GM13976 (cell line): ENCODE measurements at regions not wholly inside any gene's neighbourhood (a gene's known extent, or its start where the extent isn't known, plus 50 kb on each side); places are given as distances from the start of the nearest gene placed in this dataset.

ENCODE experiments used
- DNase-seq: peaks from one replicate; pipeline ENCODE4 v3.0.0; 2012; ENCODE audit warnings: low spot score
- in situ Hi-C: fragments of 300-500 bp; cut with MboI; formaldehyde crosslinking; loops from one replicate; pipeline ENCODE4 v1.12.0; 2022; ENCODE audit warnings: low sequenced_read_pairs, mixed read lengths, inconsistent platforms; ENCODE audit not compliant: unreplicated experiment
- TF ChIP-seq, protein P1 (sequence below): IDR thresholded peaks from 2 replicates; pipeline ENCODE4 v1.5.1; 2012; ENCODE audit warnings: borderline replicate concordance, mild to moderate bottlenecking; ENCODE audit not compliant: insufficient read depth; ENCODE audit errors: extremely low read depth, missing control alignments, control extremely low read depth

- in situ Hi-C loops = no loop called here
- TF ChIP-seq, protein P1, sequence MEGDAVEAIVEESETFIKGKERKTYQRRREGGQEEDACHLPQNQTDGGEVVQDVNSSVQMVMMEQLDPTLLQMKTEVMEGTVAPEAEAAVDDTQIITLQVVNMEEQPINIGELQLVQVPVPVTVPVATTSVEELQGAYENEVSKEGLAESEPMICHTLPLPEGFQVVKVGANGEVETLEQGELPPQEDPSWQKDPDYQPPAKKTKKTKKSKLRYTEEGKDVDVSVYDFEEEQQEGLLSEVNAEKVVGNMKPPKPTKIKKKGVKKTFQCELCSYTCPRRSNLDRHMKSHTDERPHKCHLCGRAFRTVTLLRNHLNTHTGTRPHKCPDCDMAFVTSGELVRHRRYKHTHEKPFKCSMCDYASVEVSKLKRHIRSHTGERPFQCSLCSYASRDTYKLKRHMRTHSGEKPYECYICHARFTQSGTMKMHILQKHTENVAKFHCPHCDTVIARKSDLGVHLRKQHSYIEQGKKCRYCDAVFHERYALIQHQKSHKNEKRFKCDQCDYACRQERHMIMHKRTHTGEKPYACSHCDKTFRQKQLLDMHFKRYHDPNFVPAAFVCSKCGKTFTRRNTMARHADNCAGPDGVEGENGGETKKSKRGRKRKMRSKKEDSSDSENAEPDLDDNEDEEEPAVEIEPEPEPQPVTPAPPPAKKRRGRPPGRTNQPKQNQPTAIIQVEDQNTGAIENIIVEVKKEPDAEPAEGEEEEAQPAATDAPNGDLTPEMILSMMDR = no peak
- DNase-seq = no peak
Measured at GRCh38 chr10:106506526-106507283, 657.8 kb downstream of the SORCS1 start.

- no peak for DNase-seq
- TF ChIP-seq, protein P1 = no peak
- in situ Hi-C loops = no loop called here
Measured at GRCh38 chr10:106504536-106504935, 660.0 kb downstream of the SORCS1 start.

DNA sequence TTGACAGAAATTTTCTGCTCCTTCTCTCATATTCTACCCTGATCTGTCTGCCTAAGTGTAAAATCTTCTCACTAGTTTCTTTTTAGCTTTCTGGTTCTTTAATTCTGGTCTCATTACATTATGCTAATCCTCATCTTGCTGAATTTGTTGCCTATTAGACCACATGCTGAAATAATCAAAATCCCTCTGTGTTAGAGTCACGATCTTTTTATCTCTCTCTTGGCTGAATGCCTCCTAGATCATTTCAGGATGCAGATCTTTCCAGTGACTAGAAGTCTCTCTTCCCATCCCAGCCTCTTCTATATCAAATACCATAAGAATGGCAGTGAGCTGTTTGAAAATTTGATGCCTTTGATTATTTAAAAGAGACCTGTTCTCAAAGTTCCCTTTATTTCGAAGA is 661.9 kb downstream of the SORCS1 start:
- no peak for DNase-seq
- in situ Hi-C loops = no loop called here
- TF ChIP-seq, protein P1 = no peak

GRCh38 chr10:106500925-106501525 is 663.5 kb downstream of the SORCS1 start:
- in situ Hi-C loops = no loop called here
- TF ChIP-seq, protein P1 = no peak
- DNase-seq = no peak

DNA sequence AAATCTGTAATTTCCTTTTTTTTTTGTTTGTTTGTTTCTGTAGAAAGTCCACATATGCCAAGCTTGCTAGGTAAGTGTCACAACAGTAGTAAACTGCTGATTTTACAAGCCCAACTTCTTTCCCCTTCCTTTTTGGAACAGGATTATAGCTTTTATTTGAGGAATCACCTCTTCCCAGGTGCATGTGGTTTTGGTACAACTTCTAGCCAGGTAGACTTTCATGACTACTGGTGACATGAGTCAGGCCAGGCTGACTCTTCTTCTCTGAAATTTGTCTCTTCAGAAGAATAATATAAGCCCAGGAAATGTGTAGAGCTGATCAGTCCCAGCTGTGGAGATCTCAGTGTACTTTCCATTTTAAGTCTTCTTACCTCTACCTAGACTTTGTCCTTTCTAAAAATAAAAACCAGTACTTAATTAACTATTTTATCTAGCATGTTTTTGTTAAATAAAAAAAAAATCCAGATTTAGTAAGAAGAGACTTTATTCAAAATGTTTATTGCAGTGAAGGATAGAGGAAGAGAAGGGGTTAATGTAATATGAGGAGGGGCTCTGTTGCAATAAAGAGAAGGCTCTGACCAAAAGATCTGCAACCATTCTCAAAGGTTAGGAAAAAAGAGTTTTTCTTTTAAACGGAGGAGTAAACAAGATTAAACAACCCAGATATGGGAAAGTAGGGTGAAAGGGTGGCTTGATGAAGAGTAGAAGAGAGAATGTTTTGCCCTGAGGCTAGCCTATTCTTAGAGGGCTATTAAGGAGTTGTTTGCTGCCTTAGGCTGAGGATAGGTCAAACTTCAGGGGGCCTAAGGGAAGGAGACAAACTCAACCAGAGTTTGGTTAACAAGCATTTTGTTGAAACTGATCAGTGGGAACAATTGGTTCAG is 664.2 kb downstream of the SORCS1 start:
- DNase-seq = no peak
- in situ Hi-C loops = no loop called here
- TF ChIP-seq, protein P1 = no peak

DNA sequence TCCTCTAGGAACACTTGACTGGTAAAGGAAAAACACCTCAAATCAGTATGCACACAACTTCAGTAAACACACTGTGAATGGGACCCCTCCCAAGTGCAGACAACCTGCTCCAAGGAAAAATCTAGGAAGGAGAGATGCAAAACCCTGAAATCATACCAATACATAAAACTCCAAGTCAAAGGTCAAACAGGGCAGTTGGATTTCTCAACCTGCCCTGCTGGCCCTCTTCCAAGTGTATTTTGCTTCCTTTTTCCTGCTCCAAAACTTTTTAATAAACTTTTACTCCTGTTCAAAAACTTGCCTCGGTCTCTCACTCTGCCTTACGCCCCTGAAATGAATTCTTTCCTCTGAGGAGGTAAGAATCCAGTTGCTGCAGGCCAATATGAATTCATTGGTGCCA is 665.1 kb downstream of the SORCS1 start:
- TF ChIP-seq, protein P1 = no peak
- no peak for DNase-seq
- in situ Hi-C loops = no loop called here
